ENCODE measurements at regions not wholly inside any gene's neighbourhood (a gene's known extent, or its start where the extent isn't known, plus 50 kb on each side); places are given as distances from the start of the nearest gene placed in this dataset.

DNA sequence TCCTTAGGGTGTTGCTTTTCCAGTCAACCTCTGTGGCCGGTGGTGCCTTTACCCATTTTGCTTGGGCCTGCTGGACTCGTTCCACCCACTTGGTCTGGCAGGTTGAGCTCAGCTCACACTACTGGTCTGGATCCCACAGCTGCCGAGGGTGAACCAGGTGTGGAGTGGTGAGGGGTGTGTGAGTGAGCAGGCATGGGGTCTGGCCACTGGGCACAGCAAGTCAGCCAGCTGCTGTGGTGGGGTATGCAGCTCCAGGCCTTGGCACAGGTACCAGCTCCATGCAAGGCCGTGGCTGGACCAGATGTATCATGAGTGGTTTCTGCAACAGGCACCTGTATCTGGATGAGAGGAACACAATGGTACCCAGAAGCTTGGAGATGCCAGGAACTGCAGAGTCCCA, 277.6 kb upstream of the KLHL1 start:
- DNase-seq (ENCODE audit: low spot score) = no peak

DNA sequence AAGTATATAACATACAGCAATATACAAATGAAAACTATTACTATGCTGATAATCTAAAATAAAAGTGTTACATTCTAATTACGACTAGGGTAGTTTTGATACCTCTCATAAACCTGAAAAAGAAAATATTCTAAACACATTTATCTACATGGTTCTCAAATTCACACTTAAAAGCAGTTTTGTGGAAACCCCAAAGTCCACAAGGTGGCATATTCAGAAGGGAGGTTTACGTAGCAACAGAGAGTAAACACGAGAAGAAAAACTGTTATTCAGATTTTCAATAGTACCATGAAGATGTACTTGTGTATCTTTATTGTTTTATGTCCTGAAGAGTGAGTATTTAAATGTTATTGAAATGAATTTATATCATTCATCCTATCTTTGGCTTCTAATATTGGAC, 275.9 kb upstream of the KLHL1 start:
- DNase-seq (ENCODE audit: low spot score) = no peak

DNA sequence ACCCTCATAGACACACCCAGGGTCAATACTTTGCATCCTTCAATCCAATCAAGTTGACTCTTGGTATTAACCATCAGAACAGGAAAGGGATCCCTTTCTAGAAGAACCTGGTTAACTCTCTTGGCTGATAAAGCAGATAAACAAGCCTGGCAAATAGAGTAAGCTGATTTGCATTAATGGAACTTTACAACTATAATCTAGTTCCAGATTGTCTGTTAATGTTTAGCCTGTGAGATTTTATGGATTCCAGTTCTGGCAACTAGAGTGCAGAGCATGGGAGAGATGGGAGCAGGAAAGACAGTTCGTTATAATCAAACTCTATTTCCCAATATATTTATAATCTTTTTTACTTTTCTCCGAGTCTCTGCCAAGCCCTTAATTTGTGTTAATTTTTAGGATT, 272.6 kb upstream of the KLHL1 start:
- no peak for DNase-seq (ENCODE audit: low spot score)

DNA sequence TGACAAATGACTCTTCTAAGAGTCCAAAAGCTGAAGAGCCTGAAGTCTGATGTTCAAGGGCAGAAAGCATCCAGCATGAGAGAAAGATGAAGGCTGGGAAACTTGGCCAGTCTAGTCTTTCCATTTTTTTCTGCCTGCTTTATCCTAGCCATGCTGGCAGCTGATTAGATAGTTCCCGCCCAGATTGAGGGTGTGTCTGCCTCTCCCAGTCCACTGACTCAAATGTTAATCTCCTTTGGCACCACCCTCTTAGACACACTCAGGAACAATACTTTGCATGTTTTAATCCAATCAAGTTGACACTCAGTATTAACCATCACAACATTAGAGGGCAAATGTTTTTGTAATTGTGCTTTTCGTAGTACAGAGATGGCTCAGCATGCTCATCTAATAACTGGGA, 267.5 kb upstream of the KLHL1 start:
- DNase-seq (ENCODE audit: low spot score) = no peak

DNA sequence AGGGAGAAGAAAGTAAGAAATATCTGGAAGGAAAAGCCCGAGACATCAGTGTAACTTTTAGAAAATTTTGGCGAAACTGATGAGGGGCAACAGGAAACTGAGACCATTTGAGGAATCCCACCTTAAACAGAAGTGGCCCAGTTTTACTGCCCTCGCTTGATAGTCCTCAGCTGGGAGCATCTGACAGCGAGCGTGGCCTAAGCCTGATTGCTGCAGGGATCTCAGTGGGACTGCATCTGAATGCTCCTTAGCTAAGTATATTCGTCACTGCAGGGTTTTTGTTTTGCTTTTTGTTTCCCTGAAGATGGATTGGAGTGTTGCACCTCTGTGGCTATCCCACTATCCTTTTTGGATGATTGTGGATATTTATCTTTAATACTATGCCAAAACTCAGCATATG, 262.7 kb upstream of the KLHL1 start:
- DNase-seq (ENCODE audit: low spot score) = no peak

DNA sequence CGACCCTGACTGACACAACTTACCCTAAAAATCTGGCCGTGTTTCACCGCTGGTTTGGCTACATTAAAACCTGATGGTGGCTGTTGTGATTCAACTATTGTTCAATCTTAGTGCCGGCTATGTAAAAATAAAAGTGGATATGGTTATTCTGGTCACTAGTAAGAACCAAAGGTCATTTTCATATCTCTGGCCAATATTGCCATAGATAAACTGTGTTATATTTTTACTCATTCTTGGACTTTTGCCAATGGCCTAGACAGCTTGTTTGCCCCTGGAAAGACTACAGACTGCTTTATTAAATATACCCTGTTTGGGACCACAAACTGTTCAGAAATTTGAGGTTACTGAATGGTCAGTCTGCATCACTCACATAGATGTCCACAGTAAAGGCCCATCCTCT, 258.5 kb upstream of the KLHL1 start:
- DNase-seq (ENCODE audit: low spot score) = no peak

DNA sequence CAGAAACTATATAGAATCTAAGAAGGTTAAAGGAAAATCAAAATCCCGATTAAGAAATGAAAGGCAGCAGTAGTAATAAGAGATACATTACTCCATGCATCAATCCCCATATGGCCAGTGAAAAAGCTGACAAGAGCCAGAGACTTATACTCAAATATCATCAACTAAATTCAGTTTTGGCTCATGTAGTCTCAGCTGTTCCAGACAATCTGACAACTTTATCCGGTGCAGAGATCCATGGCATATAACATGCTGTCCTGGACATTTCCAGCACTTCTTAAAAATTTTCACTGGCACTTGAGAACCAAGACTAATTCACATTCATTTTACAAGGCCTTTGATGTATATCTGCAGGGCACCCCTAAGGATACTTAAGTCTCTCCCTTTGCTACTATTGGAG, 255.7 kb upstream of the KLHL1 start:
- no peak for DNase-seq (ENCODE audit: low spot score)

DNA sequence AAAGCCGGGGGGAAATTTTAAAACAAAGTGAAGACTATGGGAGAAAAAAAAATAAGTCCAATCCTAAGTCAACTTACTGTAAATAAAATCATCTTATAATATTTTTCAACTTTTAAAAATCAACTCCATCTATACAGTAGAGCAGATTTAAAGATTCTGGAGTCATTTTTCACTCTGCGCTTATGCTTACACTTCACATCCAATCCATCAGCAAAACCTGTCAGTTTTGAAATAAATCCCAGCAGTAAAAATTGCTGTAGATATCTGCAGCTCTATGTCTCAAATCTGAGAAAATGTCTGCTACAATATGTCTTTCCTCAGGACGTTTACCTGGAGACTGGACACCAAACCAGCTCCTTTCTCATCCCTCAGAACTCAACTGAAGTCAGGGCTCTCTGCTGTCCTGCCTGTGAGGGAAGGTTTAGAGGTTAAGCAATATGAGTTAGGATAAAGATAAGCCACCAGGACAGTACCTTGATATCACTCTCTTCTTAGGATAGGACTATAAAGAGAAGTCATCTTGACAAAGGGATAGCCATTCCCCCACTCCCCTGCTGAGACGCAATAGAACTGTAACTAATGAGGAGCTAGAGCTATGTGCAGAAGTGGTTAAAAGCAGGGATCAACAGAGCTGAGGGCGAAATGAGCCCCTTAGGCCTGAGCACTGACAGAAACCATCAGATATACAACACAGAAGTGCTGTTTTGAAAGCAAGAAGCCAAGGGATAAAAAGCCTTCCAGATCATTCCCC, 254.7 kb upstream of the KLHL1 start:
- DNase-seq (ENCODE audit: low spot score) = no peak

DNA sequence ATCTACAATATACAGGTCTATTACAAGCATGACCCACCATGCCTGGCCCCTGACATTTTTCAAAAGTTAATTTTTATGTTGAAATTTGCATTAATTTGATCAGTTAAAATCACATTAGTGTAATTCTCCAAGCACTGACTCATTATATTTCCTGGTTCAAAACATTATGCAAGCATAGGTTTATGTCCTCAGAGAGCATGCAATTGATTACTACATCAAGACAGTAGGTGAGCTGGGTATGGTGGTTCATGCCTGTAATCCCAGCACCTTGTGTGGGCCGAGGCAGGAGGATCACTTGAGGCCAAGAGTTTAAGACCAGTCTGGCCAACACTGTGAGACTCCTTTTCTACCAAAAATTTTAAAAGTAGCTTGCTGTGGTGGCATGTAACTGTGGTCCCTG, 248.8 kb upstream of the KLHL1 start:
- DNase-seq (ENCODE audit: low spot score) = no peak

DNA sequence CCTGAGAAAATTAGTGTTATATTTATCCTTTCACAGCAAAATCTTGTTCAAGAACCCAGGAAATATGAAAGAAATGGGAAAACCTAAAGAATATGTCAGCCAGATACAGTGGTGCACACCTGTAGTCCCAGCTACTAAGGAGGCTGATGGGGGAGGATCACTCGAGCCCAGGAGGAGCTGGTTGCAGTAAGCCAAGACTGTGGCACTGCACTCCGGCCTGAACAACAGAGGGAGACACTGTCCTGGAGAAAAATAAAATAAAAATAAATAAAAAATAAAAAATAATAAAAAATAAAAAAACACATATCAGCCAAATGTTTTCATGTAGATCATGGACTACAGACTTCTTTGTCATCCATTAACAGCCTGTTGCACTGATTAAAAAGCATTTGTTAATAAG, 244.8 kb upstream of the KLHL1 start:
- no peak for DNase-seq (ENCODE audit: low spot score)

DNA sequence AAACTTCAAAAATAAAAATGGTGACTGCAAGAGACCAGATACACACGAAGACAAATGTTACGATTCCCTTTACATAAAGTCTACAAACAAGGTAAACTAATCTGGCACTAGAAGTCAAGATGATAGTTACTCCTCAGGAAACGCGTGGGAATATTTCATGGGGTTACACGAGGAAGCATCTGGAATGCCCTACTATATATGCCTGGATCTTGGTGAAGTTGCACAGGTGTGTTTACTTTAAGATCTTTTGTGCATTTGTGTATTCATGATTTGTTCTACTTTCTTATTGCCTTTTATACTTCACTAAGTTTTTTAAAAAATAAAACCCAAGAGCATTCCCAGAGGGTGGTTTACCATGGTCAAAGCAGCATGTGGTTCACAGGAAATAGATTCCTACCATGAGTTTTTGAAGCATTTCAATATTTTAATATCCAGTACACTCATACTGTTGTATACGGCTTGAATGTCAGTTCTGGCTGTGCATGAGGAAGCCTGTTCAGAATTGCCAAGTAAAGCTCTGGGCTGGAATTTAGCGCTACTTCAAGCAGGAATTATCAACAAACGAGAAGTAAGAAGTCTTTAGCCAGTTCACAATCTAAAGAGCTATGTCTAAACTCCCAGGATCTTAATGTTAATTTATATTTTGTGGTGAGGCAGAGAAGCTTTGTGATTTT, 239.8 kb upstream of the KLHL1 start:
- DNase-seq (ENCODE audit: low spot score) = no peak

DNA sequence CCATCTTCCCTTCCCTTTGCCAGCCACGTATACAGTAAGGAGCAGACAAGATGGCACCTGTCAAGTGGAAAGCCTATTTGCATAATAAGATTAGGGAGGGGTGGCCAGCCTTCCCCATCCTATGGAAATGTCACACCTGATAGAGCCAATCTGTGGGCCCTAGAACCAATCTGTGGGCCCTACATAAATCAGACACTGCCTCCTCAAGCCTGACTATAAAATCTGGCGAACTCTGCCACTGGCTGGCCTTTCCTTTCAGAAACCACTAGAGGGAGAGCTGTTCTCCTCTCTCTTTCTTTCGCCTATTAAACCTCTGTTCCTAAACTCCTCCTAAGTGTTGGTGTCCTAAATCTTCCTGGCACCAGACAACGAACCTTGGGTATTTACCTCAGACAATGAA, 231.5 kb upstream of the KLHL1 start:
- DNase-seq (ENCODE audit: low spot score) = no peak

DNA sequence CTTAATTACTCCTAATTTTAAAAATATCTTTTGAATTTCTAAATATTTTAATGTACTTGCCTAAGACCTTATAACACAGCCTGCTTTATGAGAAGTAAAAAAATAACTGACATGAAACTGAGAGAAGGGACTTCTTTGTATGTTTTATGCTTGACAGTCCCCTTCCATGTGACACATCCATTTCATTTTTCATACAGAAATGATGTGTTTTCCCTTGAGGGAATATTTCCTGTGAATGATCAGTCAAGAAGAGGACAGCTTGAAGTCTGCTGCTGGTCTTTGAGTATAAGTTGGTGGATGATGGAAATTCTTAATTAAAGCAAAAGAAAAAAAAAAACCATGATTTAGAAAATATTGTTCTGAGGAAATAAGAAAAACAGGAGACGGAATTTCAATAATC, 230.4 kb upstream of the KLHL1 start:
- no peak for DNase-seq (ENCODE audit: low spot score)

DNA sequence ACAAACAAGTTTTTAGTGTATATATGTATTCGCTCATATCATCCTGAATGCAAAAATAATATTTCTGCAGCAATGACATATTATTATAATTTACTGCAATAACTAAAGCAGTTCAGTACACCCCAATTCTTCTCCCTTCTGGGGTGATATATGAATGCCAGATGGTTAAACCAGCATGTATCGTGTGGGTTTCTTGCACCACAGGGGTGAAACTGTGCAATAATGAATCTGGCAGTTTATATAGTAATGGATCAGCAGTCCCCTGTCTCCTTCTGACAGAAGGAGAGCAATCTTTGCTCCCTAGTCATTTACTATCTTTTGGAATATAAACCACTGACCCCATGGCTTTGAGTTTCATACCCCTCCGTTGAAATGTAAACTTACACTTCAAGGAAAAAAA, 228.6 kb upstream of the KLHL1 start:
- DNase-seq (ENCODE audit: low spot score) = no peak

DNA sequence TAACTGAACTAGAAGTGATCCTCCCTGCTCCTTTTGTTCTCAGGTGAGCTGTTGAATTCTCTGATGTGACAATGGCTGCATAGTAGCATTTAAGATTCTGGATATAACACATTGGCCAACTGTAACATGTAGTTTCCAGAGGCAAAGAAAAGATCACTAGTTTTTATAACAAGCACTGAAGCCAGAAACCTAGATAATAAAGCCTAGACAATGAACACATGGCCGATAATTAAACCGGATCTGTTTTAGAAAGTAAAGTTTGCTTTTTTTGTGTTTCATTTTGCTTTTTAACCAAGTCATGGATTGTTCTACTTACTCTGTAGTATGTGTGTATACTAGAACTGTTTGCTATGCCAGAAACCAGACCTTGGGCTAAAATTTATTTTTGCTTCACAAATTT, 225.5 kb upstream of the KLHL1 start:
- no peak for DNase-seq (ENCODE audit: low spot score)

DNA sequence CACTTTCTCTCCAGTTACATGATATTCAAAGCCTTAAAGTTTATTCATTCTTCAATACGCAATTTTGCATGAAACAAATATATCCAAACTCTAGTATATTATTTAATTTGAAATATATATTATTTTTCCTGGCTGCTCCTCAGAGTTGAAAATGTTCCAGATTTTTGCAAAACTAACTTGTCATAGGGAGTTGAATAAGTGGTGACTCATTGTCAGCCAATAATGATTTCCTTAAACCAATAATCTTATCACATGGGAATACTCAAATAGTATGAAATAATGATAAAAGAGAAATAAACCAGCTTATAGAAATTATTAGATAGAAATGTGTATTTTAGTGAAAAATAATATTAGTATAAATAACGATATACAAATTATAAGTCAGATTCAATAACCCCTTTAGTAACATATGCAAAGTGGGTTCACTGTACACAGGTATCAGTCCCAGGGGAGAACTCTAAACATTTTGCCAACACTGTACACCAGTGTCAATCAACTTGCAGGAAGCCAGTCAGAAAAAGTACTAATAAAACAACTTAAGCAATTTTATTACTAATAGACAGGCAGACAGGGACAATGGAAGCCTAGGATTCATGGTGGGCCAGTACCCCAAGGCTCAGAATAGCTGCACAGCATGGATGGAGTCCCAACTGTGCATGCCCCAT, 222.6 kb upstream of the KLHL1 start:
- no peak for DNase-seq (ENCODE audit: low spot score)

DNA sequence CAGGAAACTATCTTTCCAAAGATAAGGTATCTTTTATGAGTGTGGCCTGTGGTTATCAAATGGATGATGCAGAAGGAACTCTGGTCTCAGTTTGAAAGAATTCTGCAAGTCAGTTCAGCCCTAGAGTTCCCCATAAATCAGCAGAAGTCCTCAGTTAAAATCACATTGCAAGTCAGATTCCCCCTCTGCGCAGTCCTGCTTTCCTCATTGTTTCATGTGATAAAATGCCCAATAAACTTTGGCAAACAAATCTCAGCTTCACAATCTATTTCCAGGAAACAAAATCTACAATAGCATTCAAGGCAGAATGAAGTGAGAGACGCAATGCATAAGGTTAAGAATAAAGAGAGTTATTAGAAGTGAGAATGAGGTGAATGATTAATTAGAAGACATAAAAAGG, 216.3 kb upstream of the KLHL1 start:
- no peak for DNase-seq (ENCODE audit: low spot score)

DNA sequence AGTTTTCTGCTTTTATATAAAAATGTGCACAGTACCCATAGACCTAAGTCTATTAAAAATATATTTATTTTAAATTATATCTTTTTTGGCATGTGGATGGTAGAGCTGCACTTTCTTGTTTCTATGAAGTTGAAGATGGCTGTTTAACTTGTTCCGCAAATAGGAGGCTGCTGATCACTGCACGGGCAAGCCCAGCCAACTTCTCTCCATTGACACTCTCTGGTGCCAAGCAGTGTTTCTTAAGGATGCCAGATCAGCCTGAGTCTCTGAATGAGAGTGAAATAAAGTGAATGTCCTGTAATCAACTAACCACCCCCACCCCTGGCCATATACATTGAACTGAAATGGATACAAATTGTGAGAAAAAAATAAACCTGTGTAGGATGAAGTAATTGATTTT, 202.9 kb upstream of the KLHL1 start:
- no peak for DNase-seq (ENCODE audit: low spot score)

DNA sequence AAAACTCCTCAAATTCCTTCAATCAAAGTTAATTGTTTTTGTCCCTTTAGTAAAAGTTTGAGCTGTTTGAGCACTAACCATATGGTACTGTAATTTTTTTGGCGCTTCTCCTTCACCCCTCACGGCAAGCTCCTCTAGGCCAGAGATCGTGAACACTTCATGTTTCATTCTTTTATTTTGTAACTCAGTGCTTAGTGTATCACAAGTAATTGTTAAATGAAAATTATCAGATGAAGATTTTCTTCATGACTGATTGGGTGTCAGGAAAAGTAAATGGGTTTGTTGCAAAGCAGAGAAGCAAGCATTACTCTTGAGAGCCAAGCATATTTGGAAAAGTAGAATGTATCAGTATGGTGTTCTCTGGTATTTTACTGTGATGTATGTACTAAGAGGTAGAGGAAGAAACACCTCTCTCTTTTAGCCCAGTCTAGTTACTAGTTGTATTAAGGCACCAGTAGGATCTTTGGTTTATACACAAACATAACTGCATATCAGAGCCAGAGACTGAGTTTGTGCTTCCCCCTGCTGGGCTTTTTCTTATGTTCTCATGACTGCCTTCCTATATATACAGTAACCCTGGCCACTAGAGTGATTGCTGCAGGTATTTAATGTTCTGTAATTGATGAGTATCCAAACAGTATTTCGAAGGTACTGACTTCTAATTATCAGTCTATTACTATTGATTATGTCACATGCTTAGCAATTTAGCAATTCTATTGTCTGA, 202.3 kb upstream of the KLHL1 start:
- no peak for DNase-seq (ENCODE audit: low spot score)

DNA sequence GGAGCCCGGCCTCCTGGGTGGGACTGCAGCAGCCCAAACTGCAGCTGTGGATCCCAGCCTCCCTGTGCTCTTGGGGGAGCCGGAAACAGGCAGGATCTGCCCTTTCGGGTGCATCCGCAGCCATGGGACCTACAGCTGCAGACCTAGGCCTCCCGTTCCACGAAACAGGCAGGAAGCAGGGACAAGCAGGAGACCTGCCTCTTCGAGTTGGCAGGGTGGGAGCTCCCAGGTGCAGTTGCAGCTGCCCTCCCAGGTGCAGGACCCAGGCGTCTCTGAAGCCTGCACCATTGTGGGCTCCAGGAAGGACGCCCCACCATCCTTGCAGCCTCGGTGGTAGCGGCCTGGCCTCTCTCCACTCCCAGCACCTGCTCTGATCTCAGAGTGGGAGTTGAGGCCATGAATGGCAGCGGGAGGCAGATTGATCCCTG, 189.0 kb upstream of the KLHL1 start:
- DNase-seq (ENCODE audit: low spot score) = no peak

DNA sequence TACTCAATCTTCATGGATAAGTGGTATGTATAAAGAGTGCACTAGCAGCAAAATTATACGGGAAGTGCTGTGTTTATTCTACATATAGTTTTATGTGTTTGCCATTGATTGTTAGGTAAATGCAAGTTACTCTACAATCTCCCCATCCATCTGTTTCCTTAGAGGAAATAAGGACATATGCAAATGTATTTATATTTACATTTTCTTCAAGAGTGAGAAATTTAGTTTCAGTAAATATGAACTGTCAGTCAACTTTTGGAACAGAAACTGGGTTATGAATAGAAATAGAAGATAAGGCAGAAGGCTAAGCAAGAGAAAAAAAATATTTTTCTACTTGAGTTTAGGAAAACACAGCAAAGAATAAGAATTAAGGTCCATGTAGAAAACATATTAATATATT, 176.1 kb upstream of the KLHL1 start:
- DNase-seq (ENCODE audit: low spot score) = no peak

DNA sequence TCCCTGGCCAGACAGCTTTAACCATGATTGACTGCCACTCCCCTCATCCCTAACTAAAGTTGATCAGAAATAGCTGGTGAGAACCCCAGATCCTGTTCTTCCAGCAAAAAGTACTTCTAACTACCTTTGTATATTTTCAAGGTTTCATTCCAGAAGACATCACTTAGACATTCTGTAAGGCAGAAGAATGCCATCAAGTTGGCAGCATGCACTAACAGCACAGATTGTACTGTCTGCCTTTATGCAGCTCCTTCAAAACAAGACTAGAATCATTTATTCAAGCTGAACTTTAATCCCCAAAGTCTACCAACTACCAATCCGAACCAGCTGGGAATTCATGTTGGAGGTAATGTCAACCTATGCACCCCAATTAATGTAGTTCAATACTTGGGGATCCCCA, 167.6 kb upstream of the KLHL1 start:
- DNase-seq (ENCODE audit: low spot score) = no peak

All from AG20443 (cell line).